ENCODE measurements at regions not wholly inside any gene's neighbourhood (a gene's known extent, or its start where the extent isn't known, plus 50 kb on each side); places are given as distances from the start of the nearest gene placed in this dataset.

DNA sequence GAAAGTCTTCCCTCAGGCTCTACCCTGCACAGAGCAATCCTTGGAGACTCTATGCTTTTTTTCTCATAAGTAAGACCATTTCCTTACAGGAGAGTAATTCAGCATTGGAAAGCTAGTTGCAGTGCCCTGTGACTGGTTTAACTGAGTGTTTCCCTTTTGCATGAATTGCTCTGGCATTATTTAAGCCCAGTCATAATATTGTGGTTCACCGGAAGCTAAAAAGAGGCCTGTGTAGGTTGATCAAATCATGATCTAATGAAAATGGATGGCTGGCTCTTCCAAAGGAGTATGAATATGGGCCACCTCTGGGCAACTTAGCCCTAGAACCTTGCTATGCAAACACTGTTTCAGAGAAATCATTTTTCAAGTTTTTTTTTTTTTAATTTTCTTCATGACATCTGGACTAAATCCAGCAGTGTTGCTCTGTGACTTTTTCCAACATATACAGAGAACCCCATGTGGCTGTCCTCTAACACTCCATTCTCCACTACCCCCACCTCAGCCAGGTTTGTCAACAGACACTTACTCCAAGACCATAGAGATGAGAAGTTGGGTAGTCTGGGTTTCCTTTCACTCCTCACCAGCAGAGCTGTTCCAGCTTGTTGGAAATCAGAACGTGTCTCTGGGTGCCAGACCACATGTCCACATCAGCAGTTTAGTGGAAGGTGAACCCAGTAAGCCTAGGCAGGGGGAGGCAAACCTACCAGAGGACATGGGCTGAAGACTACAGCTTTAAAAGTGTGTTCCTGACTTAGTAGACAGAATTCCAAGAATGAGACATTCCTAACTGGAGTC is 175.2 kb upstream of the SLC14A2 start:
- H3K9me3 ChIP-seq (replicated peaks; ENCODE audit: control insufficient read depth, insufficient read depth, low read length), result no peaks in the 10 kb centered on the region
- in situ Hi-C loops (cut with MboI), result no loop called here
- DNase-seq (ENCODE audit: low read depth, low spot score), result no peak
- TF ChIP-seq TAF1 (IDR thresholded peaks at IDR 0.05; ENCODE audit: borderline replicate concordance, low read depth, low read length) (no peak), FOXM1 (IDR thresholded peaks at IDR 0.05; ENCODE audit: low read depth, low read length) (no peak), NFXL1 (IDR thresholded peaks at IDR 0.05; ENCODE audit: borderline replicate concordance) (no peak), RAD21 (IDR thresholded peaks at IDR 0.05; ENCODE audit: insufficient read depth, low read depth, low read length) (no peak), RBBP5 (conservative IDR thresholded peaks at IDR 0.05) (no peak), CHD1 (IDR thresholded peaks at IDR 0.05; ENCODE audit: low read depth, low read length) (no peak), RELA (IDR thresholded peaks at IDR 0.05; ENCODE audit: borderline replicate concordance, partially characterized antibody) (no peak), RCOR1 (conservative IDR thresholded peaks at IDR 0.05; ENCODE audit: low read depth, low read length) (no peak), ZZZ3 (IDR thresholded peaks at IDR 0.05; ENCODE audit: control insufficient read depth, insufficient read length, low read depth) (no peak), PML (IDR thresholded peaks at IDR 0.05; ENCODE audit: low read length) (no peak), ZNF207 (IDR thresholded peaks at IDR 0.05; ENCODE audit: borderline replicate concordance) (no peak), SKIL (IDR thresholded peaks at IDR 0.05; ENCODE audit: low read depth, poor library complexity, severe bottlenecking) (no peak), ESRRA (IDR thresholded peaks at IDR 0.05; ENCODE audit: low read length) (no peak)
- TF ChIP-seq, protein P1, sequence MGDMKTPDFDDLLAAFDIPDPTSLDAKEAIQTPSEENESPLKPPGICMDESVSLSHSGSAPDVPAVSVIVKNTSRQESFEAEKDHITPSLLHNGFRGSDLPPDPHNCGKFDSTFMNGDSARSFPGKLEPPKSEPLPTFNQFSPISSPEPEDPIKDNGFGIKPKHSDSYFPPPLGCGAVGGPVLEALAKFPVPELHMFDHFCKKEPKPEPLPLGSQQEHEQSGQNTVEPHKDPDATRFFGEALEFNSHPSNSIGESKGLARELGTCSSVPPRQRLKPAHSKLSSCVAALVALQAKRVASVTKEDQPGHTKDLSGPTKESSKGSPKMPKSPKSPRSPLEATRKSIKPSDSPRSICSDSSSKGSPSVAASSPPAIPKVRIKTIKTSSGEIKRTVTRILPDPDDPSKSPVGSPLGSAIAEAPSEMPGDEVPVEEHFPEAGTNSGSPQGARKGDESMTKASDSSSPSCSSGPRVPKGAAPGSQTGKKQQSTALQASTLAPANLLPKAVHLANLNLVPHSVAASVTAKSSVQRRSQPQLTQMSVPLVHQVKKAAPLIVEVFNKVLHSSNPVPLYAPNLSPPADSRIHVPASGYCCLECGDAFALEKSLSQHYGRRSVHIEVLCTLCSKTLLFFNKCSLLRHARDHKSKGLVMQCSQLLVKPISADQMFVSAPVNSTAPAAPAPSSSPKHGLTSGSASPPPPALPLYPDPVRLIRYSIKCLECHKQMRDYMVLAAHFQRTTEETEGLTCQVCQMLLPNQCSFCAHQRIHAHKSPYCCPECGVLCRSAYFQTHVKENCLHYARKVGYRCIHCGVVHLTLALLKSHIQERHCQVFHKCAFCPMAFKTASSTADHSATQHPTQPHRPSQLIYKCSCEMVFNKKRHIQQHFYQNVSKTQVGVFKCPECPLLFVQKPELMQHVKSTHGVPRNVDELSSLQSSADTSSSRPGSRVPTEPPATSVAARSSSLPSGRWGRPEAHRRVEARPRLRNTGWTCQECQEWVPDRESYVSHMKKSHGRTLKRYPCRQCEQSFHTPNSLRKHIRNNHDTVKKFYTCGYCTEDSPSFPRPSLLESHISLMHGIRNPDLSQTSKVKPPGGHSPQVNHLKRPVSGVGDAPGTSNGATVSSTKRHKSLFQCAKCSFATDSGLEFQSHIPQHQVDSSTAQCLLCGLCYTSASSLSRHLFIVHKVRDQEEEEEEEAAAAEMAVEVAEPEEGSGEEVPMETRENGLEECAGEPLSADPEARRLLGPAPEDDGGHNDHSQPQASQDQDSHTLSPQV (IDR thresholded peaks at IDR 0.05), result no peak
- TF ChIP-seq, protein P2, sequence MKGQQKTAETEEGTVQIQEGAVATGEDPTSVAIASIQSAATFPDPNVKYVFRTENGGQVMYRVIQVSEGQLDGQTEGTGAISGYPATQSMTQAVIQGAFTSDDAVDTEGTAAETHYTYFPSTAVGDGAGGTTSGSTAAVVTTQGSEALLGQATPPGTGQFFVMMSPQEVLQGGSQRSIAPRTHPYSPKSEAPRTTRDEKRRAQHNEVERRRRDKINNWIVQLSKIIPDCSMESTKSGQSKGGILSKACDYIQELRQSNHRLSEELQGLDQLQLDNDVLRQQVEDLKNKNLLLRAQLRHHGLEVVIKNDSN (IDR thresholded peaks at IDR 0.05; ENCODE audit: borderline replicate concordance, extremely low read length, insufficient read depth, low read depth, low read length), result no peak

More for the DNA sequence above, 175.2 kb upstream of the SLC14A2 start:
- SMC1A ChIA-PET (ENCODE audit: uncharacterized antibody, unreplicated experiment), result no interaction called here
- intact Hi-C loops (cut with micrococcal nuclease; ENCODE audit: unreplicated experiment), result no loop called here
- Histone ChIP-seq H3K9ac (ENCODE audit: control insufficient read depth, insufficient read depth, low read length) (no peak overlapping the region), H3K27ac (ENCODE audit: control insufficient read depth, insufficient read depth) (no peak overlapping the region), H4K20me1 (ENCODE audit: control insufficient read depth, insufficient read depth) (no peaks in the 10 kb centered on the region), H3K4me2 (ENCODE audit: control insufficient read depth, insufficient read depth) (no peak overlapping the region), H3K36me3 (ENCODE audit: control insufficient read depth in 2 of 2, insufficient read depth in 2 of 2, low read length in 1 of 2) (no peaks in the 10 kb centered on the region), H3K4me1 (ENCODE audit: control insufficient read depth, insufficient read depth, low read length) (no peaks in the 10 kb centered on the region), H3K27me3 (replicated peaks in 1 of 2; ENCODE audit: control insufficient read depth in 2 of 2, insufficient read depth in 2 of 2, low read length in 1 of 2) (no peaks in the 10 kb centered on the region; a peak in 2 of 4 replicates), H3K4me3 (no peak overlapping the region), H3K79me2 (ENCODE audit: control insufficient read depth, insufficient read depth, low read length) (no peaks in the 10 kb centered on the region), H2AFZ (ENCODE audit: control insufficient read depth, low read depth, low read length) (no peak overlapping the region)
- ATAC-seq (no peak), FAIRE-seq (no peak)
- CTCF ChIA-PET, result interaction anchor here (0.7 kb wide), 1 partner anchor 164 kb away, joined by 3 read pairs; no protein-coding TSS in a partner anchor
- RAD21 ChIA-PET (ENCODE audit: unreplicated experiment), result no interaction called here
- no TSS peak for BruUV-seq (replicated peaks)
- POLR2A ChIA-PET, result no interaction called here
- 19% methylated on average over 2 of the region's 2 CpGs for WGBS (ENCODE audit: insufficient coverage, insufficient replicate concordance, low lambda C conversion rate, missing lambda C conversion rate)

Measured in GM12878 (cell line).